ENCODE measurements at regions not wholly inside any gene's neighbourhood (a gene's known extent, or its start where the extent isn't known, plus 50 kb on each side); places are given as distances from the start of the nearest gene placed in this dataset.

DNA sequence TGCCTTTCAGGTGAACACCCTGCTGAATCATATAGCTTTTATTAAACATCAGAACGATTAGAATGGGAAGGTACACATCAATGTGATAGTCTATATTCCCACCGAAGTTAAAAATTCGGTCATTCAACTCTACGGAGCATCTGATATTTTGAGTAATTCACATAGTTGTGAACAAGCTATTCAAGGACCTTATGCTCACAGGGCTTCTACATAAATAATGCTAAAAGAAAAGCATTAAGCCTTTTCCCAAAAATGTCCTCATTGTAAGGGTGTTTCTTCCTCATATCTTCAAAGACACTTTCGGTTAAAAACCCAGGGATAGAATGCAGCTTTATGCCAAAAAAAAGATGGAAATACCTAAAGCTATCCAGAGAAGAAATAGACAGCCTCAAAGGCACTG, 79.7 kb upstream of the EDNRA start:
- TF ChIP-seq, protein P1, sequence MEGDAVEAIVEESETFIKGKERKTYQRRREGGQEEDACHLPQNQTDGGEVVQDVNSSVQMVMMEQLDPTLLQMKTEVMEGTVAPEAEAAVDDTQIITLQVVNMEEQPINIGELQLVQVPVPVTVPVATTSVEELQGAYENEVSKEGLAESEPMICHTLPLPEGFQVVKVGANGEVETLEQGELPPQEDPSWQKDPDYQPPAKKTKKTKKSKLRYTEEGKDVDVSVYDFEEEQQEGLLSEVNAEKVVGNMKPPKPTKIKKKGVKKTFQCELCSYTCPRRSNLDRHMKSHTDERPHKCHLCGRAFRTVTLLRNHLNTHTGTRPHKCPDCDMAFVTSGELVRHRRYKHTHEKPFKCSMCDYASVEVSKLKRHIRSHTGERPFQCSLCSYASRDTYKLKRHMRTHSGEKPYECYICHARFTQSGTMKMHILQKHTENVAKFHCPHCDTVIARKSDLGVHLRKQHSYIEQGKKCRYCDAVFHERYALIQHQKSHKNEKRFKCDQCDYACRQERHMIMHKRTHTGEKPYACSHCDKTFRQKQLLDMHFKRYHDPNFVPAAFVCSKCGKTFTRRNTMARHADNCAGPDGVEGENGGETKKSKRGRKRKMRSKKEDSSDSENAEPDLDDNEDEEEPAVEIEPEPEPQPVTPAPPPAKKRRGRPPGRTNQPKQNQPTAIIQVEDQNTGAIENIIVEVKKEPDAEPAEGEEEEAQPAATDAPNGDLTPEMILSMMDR (IDR thresholded peaks at IDR 0.05) = no peak
- no peak for TF ChIP-seq POLR2AphosphoS5 (IDR thresholded peaks at IDR 0.05)
